ENCODE measurements at regions not wholly inside any gene's neighbourhood (a gene's known extent, or its start where the extent isn't known, plus 50 kb on each side); places are given as distances from the start of the nearest gene placed in this dataset.

DNA sequence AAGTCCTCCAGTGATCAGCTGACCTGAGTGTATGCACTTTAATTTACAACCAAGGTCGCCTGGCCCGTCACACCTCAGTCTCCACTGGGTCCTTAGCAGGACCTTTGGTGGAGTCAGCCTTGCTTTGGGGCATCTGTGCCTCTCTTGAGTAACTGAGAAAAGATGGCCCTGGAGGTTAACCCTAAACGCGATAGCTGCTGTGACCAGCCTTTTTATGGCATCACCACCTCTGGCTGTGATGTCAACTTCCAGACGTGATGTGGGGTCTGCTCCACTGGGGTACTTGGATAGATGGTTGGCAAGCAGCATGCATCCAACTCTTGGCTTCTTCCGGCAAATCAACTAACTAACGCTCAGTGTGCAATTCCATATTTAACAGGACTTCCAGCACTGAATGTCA lies 122.8 kb upstream of the RTL1 start:
- DNase-seq (ENCODE audit: low spot score), result no peak

DNA sequence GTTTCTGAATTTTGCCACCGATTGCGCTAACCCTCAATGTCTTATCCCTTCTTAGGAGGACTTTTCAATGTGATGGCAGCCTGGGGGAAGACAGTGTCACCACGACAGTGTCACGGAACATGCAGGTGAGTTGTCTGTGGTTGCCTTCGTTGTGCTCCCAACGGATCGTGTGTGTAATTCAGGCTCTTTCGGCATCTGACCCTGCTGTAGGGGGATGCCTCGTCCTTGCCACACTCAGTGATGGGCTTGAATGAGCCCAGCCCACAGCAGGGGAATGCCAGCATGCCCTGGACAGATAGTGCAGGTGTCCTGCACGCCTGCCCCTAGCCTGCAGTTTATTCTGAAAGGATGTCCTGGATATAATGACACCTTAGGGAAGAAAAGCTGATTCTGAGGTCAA lies 123.8 kb upstream of the RTL1 start:
- no peak for DNase-seq (ENCODE audit: low spot score)

DNA sequence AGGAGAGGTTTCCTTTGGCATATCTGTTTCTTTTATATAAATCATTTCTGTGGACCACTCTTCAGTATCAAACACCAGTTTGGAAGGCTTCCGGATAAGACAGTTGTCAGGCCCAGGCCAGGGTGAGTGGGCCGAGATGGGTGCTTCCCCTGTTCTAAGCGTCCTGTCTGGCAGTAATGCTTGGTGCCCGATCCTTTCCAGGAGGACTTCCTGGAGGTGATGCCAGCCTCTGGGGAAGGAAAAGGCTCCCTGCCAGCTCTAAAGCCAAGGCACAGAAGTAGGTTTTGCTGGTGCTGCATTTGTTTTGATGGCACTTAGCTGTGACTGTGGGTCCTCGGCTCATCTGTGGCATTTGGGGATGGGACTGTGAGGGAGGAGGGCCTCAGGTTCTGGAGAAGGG lies 124.4 kb upstream of the RTL1 start:
- DNase-seq (ENCODE audit: low spot score), result no peak

DNA sequence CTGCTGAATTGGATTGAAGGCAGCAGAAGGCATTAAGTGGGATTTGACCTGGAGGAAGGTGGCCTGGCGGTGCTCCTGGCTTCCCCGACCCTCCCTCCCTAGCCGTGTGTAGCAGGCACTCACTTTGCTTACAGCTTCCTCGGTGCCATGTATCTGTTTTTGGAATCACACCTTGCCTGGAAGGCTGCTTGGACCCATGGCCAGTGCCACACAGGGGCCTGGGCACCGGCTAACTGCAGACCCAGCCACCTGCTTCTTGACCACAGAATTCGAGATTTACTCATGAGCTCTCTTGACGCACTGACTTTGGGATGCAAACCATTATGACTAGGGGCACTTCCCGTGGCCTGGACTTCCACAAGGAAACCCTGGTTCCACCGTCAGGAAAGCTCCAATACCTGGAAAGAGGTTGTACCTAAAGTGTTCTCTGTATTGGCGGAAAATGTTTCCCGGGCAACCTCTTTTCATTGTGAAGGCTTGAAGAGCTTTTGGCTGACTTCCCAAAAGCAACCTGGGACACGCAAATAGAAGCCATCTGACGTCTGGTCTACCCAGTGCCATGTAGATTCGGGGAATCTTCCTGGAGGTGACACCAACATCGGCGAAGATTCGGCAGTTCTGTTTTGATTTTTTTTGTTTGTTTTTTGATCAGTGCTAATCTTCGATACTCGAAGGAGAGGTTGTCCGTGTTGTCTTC lies 125.6 kb upstream of the RTL1 start:
- no peak for DNase-seq (ENCODE audit: low spot score)

DNA sequence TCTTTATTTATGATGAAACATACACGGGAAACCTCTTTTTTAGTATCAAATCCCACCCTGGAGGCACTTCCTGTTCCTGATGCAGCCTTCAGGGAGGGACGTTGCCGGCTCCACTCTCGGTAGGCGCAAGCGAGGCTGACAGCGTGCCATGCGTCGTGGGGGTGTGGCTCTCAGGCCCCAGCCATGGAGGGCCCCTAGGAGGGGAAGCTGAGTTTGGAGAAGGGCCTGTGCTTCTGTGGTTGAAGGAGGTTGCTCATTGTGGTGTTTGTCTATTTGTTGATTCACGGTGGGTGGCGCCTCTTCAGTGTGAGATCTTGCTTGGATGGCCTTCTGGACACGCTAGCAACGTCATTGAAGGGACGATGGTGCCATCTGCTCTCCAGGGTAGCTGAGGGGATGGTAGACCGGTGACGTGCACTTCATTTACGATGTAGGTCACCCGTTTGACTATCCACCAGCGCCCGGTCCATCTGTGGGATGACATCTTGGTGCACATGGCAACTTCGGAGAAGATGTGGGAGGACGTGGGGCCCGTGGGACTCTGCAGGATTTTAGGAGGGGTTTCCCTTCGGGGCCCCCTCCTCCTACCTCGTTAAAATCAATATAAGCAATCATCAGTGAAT lies 126.3 kb upstream of the RTL1 start:
- no peak for DNase-seq (ENCODE audit: low spot score)

DNA sequence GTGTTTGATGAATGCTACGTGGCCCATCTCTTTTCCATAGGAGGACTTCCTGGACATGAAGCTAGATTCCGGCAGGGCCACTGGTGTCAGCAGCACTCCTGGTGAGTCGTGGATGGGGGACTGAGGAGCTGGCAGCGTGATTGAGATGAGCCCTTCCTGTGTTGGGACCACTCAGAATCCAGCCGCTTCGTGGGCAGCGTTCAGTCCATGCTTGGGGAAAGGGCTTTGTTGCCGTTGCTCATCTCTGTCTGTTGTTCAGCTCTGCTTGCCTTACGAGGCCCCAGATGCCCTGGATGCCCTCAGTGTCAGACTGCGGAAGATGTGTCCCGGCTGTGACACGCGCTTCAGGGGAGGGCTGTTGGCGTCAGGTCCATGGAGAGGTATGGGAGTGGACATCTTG lies 127.1 kb upstream of the RTL1 start:
- DNase-seq (ENCODE audit: low spot score), result no peak

DNA sequence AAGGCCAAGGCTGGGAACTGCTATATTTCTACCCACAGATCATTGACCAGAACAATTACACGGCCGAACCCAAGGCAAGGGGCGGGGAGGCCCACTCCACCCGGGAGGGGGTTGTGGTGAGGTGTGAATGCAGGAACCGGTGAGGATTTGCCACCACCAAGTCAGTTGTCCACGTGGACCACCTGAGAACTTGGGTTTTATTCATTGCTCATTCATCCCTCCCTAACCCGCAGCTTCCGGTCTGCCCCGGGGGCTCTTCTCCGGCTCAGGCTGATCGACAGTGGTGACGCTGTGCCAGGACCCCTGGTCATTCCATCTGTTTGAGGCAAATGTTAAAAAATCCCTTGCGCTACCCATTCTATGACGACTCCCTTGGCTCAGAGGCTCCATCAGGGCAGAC lies 127.7 kb upstream of the RTL1 start:
- no peak for DNase-seq (ENCODE audit: low spot score)

DNA sequence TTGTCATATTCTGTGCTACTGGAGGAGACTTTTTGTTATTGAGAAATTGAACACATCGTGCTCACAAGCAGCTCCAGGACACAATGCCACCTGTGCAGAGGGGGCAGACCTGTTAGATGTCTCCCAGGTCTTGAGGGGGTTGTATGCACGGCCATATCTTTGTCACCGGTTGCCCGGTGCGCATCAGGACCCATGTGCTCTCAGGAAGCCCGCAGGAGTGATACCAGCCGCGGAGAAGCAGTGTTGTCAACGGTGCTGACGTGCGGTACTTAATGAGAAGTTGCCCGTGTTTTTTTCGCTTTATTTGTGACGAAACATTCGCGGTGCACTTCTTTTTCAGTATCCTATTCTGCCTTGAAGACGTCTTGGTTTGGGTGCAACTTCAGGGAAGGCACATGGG lies 128.2 kb upstream of the RTL1 start:
- no peak for DNase-seq (ENCODE audit: low spot score)

DNA sequence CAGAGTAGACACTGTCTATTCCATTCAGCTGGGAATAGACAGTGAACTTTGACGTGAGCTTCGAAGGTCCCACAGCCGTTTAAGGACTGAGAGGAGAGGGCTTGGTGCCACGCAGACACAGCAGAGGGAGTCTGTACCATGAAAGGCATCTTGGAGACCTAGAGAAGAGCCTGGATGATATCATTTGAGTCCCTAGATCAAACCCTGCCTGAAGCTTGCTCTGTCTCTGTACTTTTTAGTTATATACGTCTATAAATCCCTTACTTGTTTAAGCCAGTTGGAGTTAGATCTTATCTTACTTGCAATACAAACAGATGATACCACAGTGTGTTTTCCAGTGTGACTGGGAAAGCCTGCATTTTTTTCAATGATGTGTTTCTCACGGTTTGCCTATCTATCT lies 128.9 kb upstream of the RTL1 start:
- no peak for DNase-seq (ENCODE audit: low spot score)

DNA sequence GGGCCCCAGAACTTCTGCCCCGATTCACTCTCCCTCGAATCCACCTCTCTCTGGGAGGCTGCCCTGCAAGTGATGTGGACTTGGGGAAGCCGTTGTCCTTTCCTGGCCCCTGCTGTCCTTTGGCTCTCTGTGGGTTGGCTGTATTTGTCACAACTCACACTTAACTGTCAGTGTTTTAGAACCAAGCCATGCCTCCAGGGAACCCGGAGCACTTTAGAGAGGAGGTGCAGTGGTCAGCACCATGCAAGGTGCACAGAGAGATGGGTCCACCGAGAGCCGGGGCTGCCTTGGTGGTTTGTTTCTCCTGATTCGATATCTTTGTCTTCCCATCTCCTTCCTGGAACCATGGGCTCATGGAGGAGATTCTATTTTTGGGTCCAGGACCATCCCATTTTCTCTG lies 129.5 kb upstream of the RTL1 start:
- DNase-seq (ENCODE audit: low spot score), result no peak

DNA sequence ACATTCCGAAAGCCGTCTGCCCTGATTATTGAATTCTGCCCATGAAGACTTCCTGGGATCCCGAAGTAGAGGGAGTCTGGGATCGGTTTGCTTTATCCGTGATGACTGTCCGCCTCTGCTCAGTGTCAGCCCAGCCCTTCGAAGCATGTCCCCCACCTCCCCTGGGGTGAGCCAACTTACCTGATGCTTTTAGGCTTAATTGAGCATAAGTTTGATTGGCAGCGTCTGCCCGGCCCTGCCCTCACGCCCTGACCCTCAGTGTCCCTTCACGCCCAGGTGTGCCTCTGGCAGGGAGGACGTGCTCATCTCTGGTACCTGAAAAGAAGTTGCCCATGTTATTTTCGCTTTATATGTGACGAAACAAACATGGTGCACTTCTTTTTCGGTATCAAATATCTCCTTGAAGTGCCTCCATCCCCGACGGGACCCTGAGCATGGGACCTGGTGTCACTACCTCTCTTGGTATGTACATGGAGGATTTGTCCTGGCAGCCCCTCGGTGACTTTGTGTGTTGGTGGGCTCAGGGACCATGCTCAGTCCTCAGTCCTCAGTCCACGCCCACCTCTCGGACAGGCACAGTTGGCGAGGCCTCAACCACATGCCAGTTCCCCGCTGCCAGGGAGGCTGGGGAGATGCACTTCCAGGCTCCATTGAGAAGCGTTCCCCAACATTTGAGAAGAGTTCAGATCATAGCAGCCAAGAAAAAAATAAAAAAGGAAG lies 130.1 kb upstream of the RTL1 start:
- DNase-seq (ENCODE audit: low spot score), result no peak

DNA sequence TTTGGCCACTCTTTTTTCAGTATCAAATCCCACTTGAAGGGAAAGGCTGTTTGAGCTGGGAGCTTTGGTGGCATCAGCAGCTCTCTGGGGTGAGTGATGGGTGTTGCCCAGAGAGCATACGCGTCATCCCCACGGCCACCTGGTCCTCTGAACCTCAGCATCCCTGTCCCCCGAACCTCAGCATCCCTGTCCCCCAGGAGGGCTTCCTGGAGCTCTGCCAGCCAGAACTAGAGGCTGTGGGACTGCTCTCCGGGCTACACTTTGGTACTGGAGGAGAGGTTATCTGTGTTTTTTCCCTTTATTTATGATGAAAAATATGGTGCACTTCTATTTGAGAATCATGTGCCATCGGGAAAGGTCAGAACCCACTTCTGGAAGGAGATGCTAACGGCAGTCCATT lies 131.5 kb upstream of the RTL1 start:
- DNase-seq (ENCODE audit: low spot score), result no peak

DNA sequence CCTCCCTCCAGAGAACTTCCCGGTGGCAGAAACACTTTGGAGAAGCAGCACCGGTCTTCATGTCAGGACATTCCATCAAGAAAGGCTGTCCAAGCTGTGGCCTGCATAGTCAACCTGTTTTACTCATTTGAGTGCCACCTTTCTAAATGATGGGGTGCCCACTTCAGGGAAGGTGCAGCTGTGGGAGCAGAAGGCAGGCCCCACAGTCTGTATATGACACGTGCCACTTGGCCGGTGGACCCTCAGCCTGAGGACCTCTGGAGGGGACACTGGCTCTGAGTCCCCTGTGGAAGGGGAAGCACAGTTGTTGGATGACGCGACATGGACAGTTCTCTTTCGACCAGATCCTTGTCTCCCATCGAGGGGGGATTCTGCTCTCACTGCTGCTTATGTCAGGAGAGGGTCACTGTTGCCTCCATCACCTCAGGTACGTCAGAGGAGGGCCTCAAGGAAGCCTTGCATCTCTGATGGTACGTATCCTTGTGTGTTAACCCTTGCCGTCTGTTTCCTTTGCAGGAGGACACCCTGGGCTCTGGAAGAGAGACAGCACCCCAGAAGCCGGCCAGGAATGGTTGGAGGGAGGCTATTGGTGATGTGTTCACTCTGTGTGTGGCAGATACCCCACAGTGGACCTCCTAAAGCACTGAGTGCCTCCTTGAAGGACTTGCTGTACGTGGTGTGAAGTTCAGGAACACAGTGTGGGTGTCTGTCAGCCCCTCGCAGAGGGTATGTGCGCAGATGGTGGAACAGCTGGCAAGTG lies 132.1 kb upstream of the RTL1 start:
- no peak for DNase-seq (ENCODE audit: low spot score)

DNA sequence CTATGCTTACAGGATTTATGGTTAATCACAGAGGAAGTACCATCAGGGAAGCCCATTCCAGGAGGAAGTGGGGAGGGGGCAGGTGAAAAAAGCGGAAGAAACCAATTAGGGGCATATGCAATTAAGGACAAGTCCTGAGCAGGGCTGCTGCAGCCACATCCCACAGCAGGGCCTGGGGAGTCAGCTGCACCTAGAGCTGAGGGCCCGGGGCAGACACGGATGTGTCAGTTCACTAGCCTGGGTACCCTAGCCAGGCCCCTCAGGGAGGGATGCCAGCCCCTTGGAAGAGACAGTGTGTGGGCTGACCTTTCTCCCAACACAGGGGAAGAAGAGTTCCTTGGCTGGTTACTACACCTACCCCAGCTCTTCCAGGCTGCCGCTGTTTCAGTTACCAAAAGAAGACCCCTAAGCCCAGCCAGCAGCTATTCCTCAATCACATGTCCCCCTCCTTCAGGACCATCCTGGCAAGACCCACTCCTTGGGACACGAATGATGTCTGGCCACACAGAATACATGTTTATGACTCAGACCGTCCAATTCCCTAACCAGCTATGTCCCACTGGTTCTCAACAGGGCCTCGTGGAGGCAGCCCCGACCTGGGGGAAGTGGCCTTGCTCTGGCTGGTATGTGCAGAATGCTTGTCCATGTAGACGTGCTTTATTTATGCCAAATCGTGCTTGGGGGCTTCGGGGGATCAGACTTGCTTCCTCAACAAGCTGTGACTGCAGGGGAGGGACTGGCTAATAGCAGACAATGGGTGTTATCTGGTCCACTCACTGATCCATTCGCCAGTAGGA lies 133.7 kb upstream of the RTL1 start:
- no peak for DNase-seq (ENCODE audit: low spot score)

DNA sequence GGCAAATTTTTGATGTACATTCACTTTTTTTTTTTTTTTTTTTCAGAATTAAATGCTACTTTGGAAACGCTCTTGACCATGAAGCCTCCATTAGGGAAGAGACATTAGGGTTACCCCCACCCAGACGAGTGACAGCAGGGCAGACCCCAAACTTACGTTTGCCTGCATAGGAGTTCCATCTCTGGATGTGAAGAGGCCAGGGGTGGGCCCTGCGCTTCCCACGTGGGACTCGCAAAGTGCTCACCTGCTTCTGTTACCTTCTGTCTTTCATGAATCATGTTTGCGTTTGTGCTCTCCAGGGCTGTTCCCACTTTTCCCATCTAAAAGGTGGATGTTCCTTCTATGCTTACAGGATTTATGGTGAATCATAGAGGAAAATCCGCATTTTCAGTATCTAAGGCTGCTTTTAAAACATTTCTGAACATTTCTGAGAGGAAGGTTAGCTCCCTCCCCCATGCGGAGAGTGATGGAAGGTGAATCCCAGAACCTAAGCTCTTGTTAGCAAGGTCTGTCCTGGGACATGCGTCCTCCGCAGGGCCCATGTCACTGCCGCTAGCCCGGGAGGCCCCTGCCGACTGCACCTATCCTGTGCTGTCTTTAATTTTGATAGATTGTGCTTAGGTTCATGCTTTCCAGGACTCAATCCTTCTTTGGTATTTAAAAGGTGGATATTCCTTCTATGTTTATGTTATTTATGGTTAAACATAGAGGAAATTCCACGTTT lies 135.7 kb upstream of the RTL1 start:
- no peak for DNase-seq (ENCODE audit: low spot score)

DNA sequence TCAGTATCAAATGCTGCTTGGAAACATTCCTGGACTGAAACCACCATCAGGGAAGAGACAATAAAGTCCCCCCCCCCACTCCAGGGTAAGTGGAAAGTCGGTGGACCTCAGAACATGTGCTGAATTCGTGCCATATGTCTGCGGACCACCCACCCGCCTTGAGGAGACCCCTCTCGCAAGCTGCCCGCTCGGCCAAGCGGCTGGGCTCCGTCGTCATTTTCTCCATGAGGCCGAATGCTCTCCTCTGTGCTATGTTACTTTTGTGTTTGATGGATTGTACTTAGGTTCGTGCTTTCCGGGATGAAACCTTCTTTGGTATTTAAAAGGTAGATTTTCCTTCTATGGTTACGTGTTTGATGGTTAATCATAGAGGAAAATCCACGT lies 136.2 kb upstream of the RTL1 start:
- DNase-seq (ENCODE audit: low spot score), result no peak

DNA sequence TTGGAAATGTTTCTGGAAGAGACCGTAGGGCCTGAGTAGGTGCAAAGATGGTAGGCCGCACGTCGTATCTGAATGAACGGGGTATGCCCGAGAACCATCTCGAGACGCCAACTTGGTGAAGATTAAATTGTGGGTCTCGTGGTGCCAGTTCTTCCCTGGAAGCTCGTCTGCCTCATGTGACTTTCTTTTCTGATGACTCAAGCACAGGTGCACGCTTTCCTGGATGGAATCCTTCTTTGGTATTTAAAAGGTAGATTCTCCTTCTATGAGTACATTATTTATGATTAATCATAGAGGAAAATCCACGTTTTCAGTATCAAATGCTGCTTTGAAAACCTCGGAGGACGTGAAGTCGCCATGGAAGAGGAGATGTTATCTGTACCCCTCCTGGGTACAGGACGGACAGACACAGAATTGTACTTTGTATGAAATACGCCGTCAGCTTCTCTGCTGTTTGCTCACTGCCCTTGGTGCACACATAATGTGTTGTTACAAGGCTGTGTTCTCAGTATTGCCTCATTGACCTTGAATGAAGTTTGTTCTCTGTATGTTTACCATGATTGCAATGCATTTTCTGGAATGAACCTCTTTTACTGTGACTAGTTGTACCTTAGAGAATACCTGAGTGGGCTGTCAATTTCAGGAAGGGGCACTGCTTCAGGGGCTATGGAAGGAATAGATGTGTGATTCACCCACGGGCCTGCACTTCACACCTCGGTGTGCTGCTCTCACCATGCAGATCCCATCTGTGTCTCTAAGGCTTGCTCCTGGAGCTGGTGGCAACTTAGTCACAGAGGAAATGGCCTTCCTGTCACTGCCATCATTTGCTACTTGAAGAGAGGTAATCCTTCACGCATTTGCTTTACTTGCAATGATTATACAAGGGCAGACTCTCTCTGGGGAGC lies 137.3 kb upstream of the RTL1 start:
- DNase-seq (ENCODE audit: low spot score), result no peak

DNA sequence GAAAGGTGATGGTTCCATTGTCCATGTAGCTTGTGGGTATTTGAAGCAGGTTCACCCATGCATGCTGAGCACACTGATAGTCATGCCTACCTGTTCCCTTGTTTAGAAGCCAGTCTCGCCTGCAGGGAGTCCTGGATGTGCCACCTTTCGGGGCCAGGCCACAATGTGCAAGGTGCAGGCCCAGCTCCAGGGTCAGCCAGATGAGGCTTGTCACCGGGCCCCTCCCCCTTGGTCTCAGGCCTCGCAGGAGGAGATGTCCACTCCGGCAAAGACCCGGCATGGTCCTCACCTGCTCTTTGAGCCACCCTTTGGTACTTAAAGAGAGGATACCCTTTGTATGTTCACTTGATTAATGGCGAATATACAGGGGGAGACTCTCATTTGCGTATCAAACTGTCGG lies 140.4 kb upstream of the RTL1 start:
- no peak for DNase-seq (ENCODE audit: low spot score)

DNA sequence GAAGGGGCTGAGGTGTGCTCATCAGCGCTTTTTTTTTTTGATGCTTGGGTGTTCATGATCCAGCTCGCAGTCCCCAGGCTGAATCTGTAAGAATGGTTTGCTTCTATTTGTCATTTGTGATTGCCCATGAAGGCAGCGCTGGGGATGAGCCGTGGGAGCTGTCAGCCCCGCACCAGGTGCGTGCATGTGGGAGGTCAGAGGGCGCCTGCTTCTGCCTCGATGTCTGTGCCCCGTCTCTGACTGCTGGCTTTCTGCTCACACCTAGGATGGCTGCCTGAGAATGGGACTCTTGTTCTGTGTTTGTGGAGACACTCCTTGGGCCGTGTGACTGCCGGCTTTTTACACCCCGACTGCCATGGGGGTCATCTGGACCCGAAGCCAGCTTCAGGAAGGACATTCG lies 141.2 kb upstream of the RTL1 start:
- DNase-seq (ENCODE audit: low spot score), result no peak

DNA sequence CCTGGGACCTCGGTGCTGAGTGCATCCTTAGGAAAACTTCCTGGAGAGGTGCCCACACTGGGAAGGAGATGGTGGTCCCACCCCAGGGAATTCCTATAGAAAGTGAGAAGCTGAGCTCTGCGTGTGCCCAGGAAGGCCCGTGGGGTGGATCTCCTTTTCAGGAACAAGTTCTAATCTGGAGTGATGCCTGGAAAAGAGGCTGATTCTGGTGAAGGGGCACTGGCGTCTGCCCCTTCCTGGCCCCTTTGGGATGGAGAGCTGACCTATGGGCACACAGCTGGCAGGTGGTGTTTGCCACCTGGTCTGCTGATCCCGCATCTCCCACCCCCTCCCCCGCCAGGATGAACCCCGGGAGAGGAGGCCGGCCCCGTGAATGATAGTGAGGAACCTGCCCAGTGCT lies 142.0 kb upstream of the RTL1 start:
- DNase-seq (ENCODE audit: low spot score), result no peak

Data from hematopoietic multipotent progenitor cell treated with erythropoietin and hydrocortisone succinate and interleukin-3 and kit ligand, for 15 days (in vitro differentiated cells).